Hepatocyte (in vitro differentiated cells): ENCODE measurements at regions not wholly inside any gene's neighbourhood (a gene's known extent, or its start where the extent isn't known, plus 50 kb on each side); places are given as distances from the start of the nearest gene placed in this dataset.

Experiments used
- CTCF ChIP-seq: fragments of 200-600 bp; sonication (generic); IDR thresholded peaks from 2 replicates; pipeline ENCODE4 v1.5.1; 2016; ENCODE audit warnings: antibody characterized with exemption, mild to moderate bottlenecking; ENCODE audit not compliant: poor library complexity
- EZH2 ChIP-seq: fragments of 200-600 bp; sonication (generic); IDR thresholded peaks from 2 replicates; pipeline ENCODE4 v1.6.1; 2016; ENCODE audit warnings: antibody characterized with exemption, mild to moderate bottlenecking, borderline replicate concordance
- EZH2phosphoT487 ChIP-seq: fragments of 200-600 bp; sonication (generic); IDR thresholded peaks from one replicate; pipeline ENCODE4 v1.6.1; 2018; ENCODE audit warnings: antibody characterized with exemption, mild to moderate bottlenecking, low read depth, moderate library complexity; ENCODE audit not compliant: unreplicated experiment, severe bottlenecking

- TF ChIP-seq EZH2phosphoT487 (no peak), CTCF (no peak), EZH2 (no peak)
Measured at GRCh38 chr1:81431624-81432000, 369.1 kb upstream of the ADGRL2 start.
